Activated CD8-positive, alpha-beta memory T cell treated with anti-CD3 and anti-CD28 coated beads, Interleukin-2, amount 10 ng/mL, durations not matched to agents 7 days and 5 days (primary cell): ENCODE measurements at regions not wholly inside any gene's neighbourhood (a gene's known extent, or its start where the extent isn't known, plus 50 kb on each side); places are given as distances from the start of the nearest gene placed in this dataset.

Experiments used
- ATAC-seq: fragments of 150-1000 bp; cut with Tn5 transposase; one replicate; pipeline ENCODE4 v1.10.0; 2021; ENCODE audit warnings: moderate library complexity
- CTCF ChIA-PET: fragments of 350-600 bp; sonication (Branson Sonifier 250); formaldehyde crosslinking; loops from one replicate; lab custom pipeline; 2021; ENCODE audit warnings: antibody characterized with exemption; lab: Charles Lee
- DNase-seq: peaks from one replicate; pipeline ENCODE4 v3.0.0-alpha.2; 2020
- H3K27ac Mint-ChIP-seq: one replicate; pipeline ENCODE4 v1.8.0; 2021; ENCODE audit warnings: mild to moderate bottlenecking, mixed read lengths
- H3K27me3 Mint-ChIP-seq: one replicate; pipeline ENCODE4 v1.8.0; 2021; ENCODE audit warnings: mixed read lengths
- H3K36me3 Mint-ChIP-seq: one replicate; pipeline ENCODE4 v1.8.0; 2021; ENCODE audit warnings: mild to moderate bottlenecking, mixed read lengths
- H3K4me1 Mint-ChIP-seq: one replicate; pipeline ENCODE4 v1.8.0; 2021; ENCODE audit warnings: mixed read lengths
- H3K4me3 Mint-ChIP-seq: one replicate; pipeline ENCODE4 v1.8.0; 2021; ENCODE audit warnings: mild to moderate bottlenecking, moderate library complexity, mixed read lengths
- H3K9me3 Mint-ChIP-seq: one replicate; pipeline ENCODE4 v1.8.0; 2022; ENCODE audit warnings: low read depth, mixed read lengths

- DNase-seq (no peak), ATAC-seq (no peak)
- Mint-ChIP-seq H3K9me3 (peaks cover 3% of the 10 kb centered on the region), H3K36me3 (no peaks in the 10 kb centered on the region), H3K27me3 (no peaks in the 10 kb centered on the region), H3K4me1 (no peaks in the 10 kb centered on the region), H3K27ac (no peak overlapping the region), H3K4me3 (no peak overlapping the region)
- CTCF ChIA-PET = no interaction called here
Measured at GRCh38 chr5:2433086-2433485, 318.4 kb downstream of the IRX2 start.

GRCh38 chr5:2432076-2432920, 319.2 kb downstream of the IRX2 start:
- H3K9me3 Mint-ChIP-seq = peaks cover 3% of the 10 kb centered on the region
- CTCF ChIA-PET = no interaction called here
- H3K4me3 Mint-ChIP-seq = no peak overlapping the region
- H3K27ac Mint-ChIP-seq = no peak overlapping the region
- H3K4me1 Mint-ChIP-seq = no peaks in the 10 kb centered on the region
- H3K36me3 Mint-ChIP-seq = no peaks in the 10 kb centered on the region
- ATAC-seq (no peak), DNase-seq (no peak)
- H3K27me3 Mint-ChIP-seq = no peaks in the 10 kb centered on the region

GRCh38 chr5:2430606-2431005, 320.9 kb downstream of the IRX2 start:
- Mint-ChIP-seq H3K9me3 (peaks cover 7% of the 10 kb centered on the region), H3K4me1 (no peaks in the 10 kb centered on the region), H3K36me3 (no peaks in the 10 kb centered on the region), H3K27me3 (no peaks in the 10 kb centered on the region), H3K4me3 (no peak overlapping the region), H3K27ac (no peak overlapping the region)
- DNase-seq = no peak
- ATAC-seq = no peak
- CTCF ChIA-PET = no interaction called here

- Mint-ChIP-seq H3K27ac (no peak overlapping the region), H3K27me3 (no peaks in the 10 kb centered on the region), H3K9me3 (peaks cover 7% of the 10 kb centered on the region), H3K4me3 (no peak overlapping the region), H3K36me3 (no peaks in the 10 kb centered on the region), H3K4me1 (no peaks in the 10 kb centered on the region)
- ATAC-seq (no peak), DNase-seq (no peak)
- CTCF ChIA-PET = no interaction called here
Measured at GRCh38 chr5:2427983-2428382, 323.5 kb downstream of the IRX2 start.

- H3K4me3 Mint-ChIP-seq = no peak overlapping the region
- H3K9me3 Mint-ChIP-seq = peaks cover 6% of the 10 kb centered on the region
- H3K36me3 Mint-ChIP-seq = no peaks in the 10 kb centered on the region
- CTCF ChIA-PET = no interaction called here
- no peak overlapping the region for H3K27ac Mint-ChIP-seq
- ATAC-seq (no peak), DNase-seq (no peak)
- no peaks in the 10 kb centered on the region for H3K27me3 Mint-ChIP-seq
- no peaks in the 10 kb centered on the region for H3K4me1 Mint-ChIP-seq
Measured at GRCh38 chr5:2423634-2424033, 327.8 kb downstream of the IRX2 start.

GRCh38 chr5:2417301-2417700, 334.2 kb downstream of the IRX2 start:
- no peak overlapping the region for H3K27ac Mint-ChIP-seq
- DNase-seq = no peak
- no peak overlapping the region for H3K4me3 Mint-ChIP-seq
- H3K9me3 Mint-ChIP-seq = peaks cover 5% of the 10 kb centered on the region
- no peaks in the 10 kb centered on the region for H3K27me3 Mint-ChIP-seq
- H3K36me3 Mint-ChIP-seq = no peaks in the 10 kb centered on the region
- no peaks in the 10 kb centered on the region for H3K4me1 Mint-ChIP-seq
- CTCF ChIA-PET = no interaction called here
- ATAC-seq = no peak

- Mint-ChIP-seq H3K36me3 (no peaks in the 10 kb centered on the region), H3K9me3 (peaks cover 5% of the 10 kb centered on the region), H3K4me1 (no peaks in the 10 kb centered on the region), H3K4me3 (no peak overlapping the region), H3K27me3 (no peaks in the 10 kb centered on the region), H3K27ac (no peak overlapping the region)
- no peak for ATAC-seq
- CTCF ChIA-PET = no interaction called here
- no peak for DNase-seq
Measured at GRCh38 chr5:2415678-2416077, 335.8 kb downstream of the IRX2 start.

GRCh38 chr5:2410451-2410850, 341.0 kb downstream of the IRX2 start:
- H3K9me3 Mint-ChIP-seq = peaks cover 3% of the 10 kb centered on the region
- H3K27me3 Mint-ChIP-seq = no peaks in the 10 kb centered on the region
- no peaks in the 10 kb centered on the region for H3K36me3 Mint-ChIP-seq
- no peaks in the 10 kb centered on the region for H3K4me1 Mint-ChIP-seq
- H3K4me3 Mint-ChIP-seq = no peak overlapping the region
- CTCF ChIA-PET = no interaction called here
- no peak for ATAC-seq
- H3K27ac Mint-ChIP-seq = no peak overlapping the region
- DNase-seq = no peak

- H3K27ac Mint-ChIP-seq = no peak overlapping the region
- DNase-seq (no peak), ATAC-seq (no peak)
- CTCF ChIA-PET = no interaction called here
- H3K4me1 Mint-ChIP-seq = no peaks in the 10 kb centered on the region
- H3K9me3 Mint-ChIP-seq = peaks cover 4% of the 10 kb centered on the region
- H3K4me3 Mint-ChIP-seq = no peak overlapping the region
- H3K36me3 Mint-ChIP-seq = no peaks in the 10 kb centered on the region
- no peaks in the 10 kb centered on the region for H3K27me3 Mint-ChIP-seq
Measured at GRCh38 chr5:2403296-2403695, 348.2 kb downstream of the IRX2 start.

GRCh38 chr5:2399804-2400203, 351.7 kb downstream of the IRX2 start:
- Mint-ChIP-seq H3K27me3 (no peaks in the 10 kb centered on the region), H3K4me1 (no peaks in the 10 kb centered on the region), H3K36me3 (no peaks in the 10 kb centered on the region), H3K4me3 (no peak overlapping the region), H3K27ac (no peak overlapping the region), H3K9me3 (peaks cover 4% of the 10 kb centered on the region)
- CTCF ChIA-PET = no interaction called here
- ATAC-seq (no peak), DNase-seq (no peak)

- CTCF ChIA-PET = no interaction called here
- Mint-ChIP-seq H3K27ac (no peak overlapping the region), H3K9me3 (peaks cover 4% of the 10 kb centered on the region), H3K4me3 (no peak overlapping the region), H3K27me3 (no peaks in the 10 kb centered on the region), H3K36me3 (no peaks in the 10 kb centered on the region), H3K4me1 (no peaks in the 10 kb centered on the region)
- ATAC-seq = no peak
- DNase-seq = no peak
Measured at GRCh38 chr5:2399096-2399495, 352.4 kb downstream of the IRX2 start.

- no peak overlapping the region for H3K27ac Mint-ChIP-seq
- CTCF ChIA-PET = no interaction called here
Measured at GRCh38 chr5:2393556-2393955, 357.9 kb downstream of the IRX2 start.

GRCh38 chr5:2391566-2391965, 359.9 kb downstream of the IRX2 start:
- DNase-seq (no peak), ATAC-seq (no peak)
- H3K9me3 Mint-ChIP-seq = no peaks in the 10 kb centered on the region
- H3K4me1 Mint-ChIP-seq = no peaks in the 10 kb centered on the region
- no peaks in the 10 kb centered on the region for H3K27me3 Mint-ChIP-seq
- H3K4me3 Mint-ChIP-seq = no peak overlapping the region
- CTCF ChIA-PET = no interaction called here
- H3K36me3 Mint-ChIP-seq = no peaks in the 10 kb centered on the region
- H3K27ac Mint-ChIP-seq = no peak overlapping the region

More at GRCh38 chr5:2393556-2393955, 357.9 kb downstream of the IRX2 start:
- H3K4me1 Mint-ChIP-seq = no peaks in the 10 kb centered on the region
- H3K36me3 Mint-ChIP-seq = no peaks in the 10 kb centered on the region
- DNase-seq (no peak), ATAC-seq (no peak)
- H3K9me3 Mint-ChIP-seq = no peaks in the 10 kb centered on the region
- H3K27me3 Mint-ChIP-seq = no peaks in the 10 kb centered on the region
- H3K4me3 Mint-ChIP-seq = no peak overlapping the region

- ATAC-seq (no peak), DNase-seq (no peak)
- CTCF ChIA-PET = no interaction called here
Measured at GRCh38 chr5:2391021-2391420, 360.5 kb downstream of the IRX2 start.

More at GRCh38 chr5:2391021-2391420, 360.5 kb downstream of the IRX2 start:
- no peaks in the 10 kb centered on the region for H3K4me1 Mint-ChIP-seq
- no peak overlapping the region for H3K4me3 Mint-ChIP-seq
- no peaks in the 10 kb centered on the region for H3K27me3 Mint-ChIP-seq
- H3K9me3 Mint-ChIP-seq = no peaks in the 10 kb centered on the region
- no peak overlapping the region for H3K27ac Mint-ChIP-seq
- no peaks in the 10 kb centered on the region for H3K36me3 Mint-ChIP-seq
